NAMALWA (cell line): ENCODE measurements at regions not wholly inside any gene's neighbourhood (a gene's known extent, or its start where the extent isn't known, plus 50 kb on each side); places are given as distances from the start of the nearest gene placed in this dataset.
"Not testable (repeated sequence)": the region's sequence is repeated elsewhere in the genome, so short reads cannot be mapped to it uniquely, and the experiment has no call there.

Experiments
- DNase-seq: peaks from one replicate; pipeline ENCODE4 v3.0.0-alpha.2; 2015; ENCODE audit warnings: low spot score

DNA sequence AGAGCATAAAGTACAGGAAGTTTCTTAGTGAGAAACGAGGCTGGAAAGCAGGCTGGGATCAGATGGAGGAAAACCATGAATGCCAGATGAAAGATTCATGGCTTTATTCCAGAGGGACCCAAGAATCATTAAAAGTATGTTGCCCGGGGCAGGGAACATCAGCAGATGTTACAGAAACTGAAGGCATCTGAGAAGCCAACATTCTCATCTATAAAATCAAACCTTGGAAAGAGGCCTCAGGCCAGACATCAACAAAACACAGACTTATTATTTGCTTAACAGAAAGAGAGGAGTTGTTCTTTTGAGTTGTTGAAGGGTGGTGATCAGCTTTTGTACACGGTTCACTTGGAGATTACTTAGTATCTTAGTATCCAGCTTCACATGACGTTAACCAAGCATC is 543.6 kb downstream of the RFC3 start:
- no peak for DNase-seq

DNA sequence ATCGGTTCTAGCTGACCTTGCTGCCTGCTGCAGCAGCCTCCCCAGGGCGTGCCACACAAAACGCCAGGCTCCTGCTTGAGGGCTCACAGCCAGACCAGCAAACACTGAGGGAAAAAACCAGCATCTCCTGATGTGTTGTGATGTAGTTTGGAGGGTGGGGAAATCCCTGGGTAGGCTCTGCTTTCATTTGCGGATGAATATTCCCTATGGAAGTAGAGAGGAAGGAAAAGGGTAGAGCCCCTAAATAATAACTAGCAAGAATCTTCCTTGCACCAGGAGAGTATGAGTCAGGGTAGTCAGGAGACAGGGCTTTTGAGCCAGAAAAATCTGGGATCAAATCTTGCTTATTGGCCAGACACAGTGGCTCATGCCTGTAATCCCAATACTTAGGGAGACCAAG is 545.3 kb downstream of the RFC3 start:
- no peak for DNase-seq

- DNase-seq: no peak
Observed at GRCh38 chr13:34364633-34365032, 546.7 kb downstream of the RFC3 start.

DNA sequence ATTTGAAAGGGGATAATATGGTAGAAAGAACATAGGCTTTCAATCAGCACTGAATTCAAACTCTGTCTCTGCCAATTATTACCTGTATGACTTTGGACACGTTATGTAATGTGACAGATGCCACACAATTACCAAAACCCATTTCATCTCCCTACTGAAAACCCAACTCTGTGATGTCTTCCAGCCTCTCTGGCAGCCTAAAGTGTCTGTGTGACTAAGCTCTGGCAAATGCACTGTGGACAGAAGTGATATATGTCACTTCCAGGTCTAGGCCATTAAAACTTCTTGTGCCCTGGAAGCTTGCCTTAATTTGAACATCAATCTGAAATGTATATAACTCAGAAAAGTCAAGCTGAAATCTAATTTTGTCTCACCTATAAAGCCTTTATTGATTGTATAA is 552.0 kb downstream of the RFC3 start:
- DNase-seq: no peak

GRCh38 chr13:34371108-34371507 is 553.2 kb downstream of the RFC3 start:
- DNase-seq: no peak

DNA sequence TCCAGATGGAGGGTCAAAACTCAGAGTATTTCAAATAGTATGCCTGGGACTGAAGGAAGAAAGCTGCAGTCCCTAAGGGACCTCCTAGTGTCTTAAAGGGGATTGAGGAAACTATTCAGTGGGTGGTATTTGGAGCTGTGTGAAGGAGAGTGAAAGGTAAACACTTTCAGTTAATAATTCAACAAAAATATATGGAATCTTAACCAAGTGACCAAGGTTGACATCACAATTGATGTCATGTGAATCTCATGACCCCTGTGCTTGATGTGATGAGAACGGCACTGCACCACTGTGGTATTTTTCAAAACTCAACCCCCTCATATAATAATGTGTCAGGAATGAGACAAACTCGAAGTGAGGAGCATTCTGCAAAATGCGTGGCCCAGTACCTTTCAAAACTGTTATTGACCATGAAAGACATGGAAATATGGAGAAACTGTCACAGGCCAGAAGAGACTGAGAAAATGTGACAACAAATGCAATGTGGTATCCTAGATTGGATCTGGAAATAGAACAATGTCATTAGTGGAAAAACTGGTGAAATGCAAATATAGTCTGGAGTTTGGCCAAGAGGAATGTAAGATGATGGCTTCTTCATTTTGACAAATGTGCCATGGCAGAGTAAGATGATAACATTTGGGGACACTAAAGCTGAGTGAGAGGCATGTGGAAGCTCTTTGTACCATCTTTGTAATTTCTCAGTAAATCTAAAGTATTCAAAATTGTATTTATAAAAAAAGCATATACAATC is 553.9 kb downstream of the RFC3 start:
- no peak for DNase-seq

DNA sequence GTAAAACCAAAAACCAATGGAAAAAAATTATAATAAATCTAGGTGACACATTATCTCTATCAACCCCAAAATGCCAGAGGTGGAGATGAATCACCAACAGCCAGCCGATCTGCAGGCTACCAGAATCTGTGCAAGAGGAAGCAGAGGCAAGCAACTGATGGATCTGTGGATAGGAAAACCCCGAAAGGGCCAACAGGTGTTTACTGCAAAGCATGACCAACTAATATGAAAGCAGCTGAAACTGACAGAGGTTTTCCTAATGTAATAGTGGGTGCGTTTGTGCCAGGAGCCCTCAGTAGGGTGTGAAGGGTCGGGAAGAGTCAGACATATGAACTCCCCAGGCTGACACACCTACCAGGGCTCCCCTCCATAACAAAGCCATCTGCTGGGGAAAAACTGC is 554.6 kb downstream of the RFC3 start:
- DNase-seq: no peak

DNA sequence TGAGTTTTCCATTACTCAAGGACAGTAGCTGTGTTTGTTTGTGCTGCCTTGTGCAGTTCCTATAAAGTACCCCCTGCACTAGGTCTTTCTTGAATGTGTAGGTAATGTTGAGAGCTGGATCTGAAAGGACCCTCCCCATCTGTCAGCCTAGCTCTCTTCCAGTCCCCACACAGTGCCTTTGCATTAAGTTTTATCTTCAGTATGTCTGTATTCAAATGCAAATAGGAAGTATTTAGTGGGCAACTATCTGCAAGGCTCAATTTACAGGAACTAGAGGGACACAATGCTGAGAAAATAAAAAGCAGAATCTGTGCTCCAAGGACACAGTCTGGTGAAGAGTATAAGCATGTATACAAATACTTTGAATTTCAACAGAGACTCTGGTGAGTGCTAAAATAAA is 558.5 kb downstream of the RFC3 start:
- DNase-seq: no peak

DNA sequence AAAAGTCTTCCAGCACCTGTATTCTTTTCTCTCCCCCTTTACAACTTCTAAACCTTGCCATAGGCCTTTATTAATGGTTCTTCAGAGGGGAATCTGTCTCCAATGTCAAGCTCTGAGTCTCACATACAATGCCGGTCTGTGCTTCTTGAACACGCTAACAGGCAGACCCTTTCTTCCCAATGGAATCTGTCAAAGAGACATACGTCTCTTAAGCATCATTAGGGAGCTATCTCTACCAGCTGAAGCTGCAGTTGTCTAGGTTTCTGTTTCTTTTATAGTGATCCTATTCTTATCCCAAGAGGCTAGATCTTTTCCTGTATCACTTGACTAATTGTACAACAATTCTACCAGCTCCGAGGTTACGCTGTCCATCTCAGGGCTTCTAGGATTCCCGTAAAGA is 560.8 kb upstream of the NBEA start:
- no peak for DNase-seq

DNA sequence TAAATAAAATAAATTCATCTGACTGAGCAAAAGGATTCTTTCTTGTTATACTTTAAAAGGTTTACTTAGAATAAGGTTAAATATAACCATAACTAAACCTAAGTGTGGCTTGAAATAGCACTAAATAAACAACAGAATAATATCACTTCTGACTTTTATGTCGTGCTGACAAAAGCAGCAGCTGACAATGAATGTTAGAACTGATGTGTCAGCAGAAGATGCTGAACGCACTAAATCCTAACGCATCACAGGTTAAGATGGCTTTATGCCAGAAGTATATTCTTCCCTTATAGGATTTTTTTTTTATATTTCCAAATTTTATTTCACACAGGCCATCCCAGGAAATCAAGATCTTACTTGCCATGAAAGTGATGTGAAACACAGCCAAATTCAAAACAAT is 558.3 kb upstream of the NBEA start:
- no peak for DNase-seq

GRCh38 chr13:34386229-34386628 is 555.8 kb upstream of the NBEA start:
- DNase-seq: not testable (repeated sequence)

- no peak for DNase-seq
Observed at GRCh38 chr13:34391076-34391475, 551.0 kb upstream of the NBEA start.

GRCh38 chr13:34401696-34402095 is 540.4 kb upstream of the NBEA start:
- no peak for DNase-seq

GRCh38 chr13:34405410-34406181 is 536.5 kb upstream of the NBEA start:
- DNase-seq: no peak

DNA sequence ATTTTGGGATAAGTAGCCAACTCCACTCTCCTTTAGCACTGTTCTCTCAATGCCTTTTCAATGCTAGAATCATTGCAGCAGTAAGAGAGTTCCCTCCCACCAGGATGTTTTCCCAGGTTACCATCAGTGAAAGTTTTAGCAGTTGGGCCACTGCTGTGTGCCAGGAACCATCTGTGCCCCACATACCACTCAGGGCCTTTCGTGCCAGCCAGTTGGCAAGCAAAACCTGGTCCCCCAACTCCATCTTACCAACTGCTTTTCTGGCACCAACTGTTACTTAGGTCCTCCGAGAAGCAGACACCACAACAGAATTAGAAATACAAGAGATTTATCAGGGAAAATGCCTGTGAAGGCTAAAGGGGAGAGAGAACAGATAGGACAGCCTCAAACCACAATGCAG is 533.4 kb upstream of the NBEA start:
- DNase-seq: no peak

DNA sequence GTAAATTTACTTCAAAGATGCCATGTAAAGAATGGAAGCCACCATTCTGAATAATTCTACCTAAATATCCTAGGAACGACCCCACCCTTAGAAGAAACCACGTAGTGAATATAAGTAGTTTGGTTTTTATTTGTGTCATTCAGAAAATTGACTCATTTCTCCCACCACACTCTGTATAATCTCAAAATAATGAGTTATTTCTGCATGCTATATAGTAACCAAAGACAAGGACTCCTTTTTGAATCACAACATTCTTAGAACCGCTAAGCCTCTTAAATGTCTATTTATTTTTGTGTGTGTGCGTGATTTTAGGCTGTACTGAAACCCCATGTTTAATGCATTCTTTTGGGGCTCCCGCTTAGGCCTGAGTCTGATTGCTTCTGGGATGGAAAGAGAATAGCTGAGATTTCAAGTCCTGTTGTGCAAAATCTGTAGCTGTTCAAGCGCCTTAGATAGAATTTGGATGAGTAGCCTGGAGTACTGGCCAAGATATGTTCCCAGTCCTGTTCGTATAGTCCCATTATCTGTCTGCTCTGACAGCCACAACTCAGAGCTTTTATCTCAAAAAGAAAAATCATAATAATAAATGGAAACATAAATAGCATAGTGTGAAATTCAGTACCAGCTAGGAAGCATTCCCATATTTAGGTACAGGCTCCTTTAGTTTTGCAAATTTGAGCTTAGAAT is 532.4 kb upstream of the NBEA start:
- DNase-seq: no peak

GRCh38 chr13:34410678-34411077 is 531.4 kb upstream of the NBEA start:
- DNase-seq: no peak

- DNase-seq: no peak
Observed at GRCh38 chr13:34411177-34411576, 530.9 kb upstream of the NBEA start.

- DNase-seq: no peak
Observed at GRCh38 chr13:34411894-34412293, 530.2 kb upstream of the NBEA start.

- DNase-seq: no peak
Observed at GRCh38 chr13:34412295-34412694, 529.8 kb upstream of the NBEA start.

- DNase-seq: no peak
Observed at GRCh38 chr13:34412817-34413375, 529.2 kb upstream of the NBEA start.

DNA sequence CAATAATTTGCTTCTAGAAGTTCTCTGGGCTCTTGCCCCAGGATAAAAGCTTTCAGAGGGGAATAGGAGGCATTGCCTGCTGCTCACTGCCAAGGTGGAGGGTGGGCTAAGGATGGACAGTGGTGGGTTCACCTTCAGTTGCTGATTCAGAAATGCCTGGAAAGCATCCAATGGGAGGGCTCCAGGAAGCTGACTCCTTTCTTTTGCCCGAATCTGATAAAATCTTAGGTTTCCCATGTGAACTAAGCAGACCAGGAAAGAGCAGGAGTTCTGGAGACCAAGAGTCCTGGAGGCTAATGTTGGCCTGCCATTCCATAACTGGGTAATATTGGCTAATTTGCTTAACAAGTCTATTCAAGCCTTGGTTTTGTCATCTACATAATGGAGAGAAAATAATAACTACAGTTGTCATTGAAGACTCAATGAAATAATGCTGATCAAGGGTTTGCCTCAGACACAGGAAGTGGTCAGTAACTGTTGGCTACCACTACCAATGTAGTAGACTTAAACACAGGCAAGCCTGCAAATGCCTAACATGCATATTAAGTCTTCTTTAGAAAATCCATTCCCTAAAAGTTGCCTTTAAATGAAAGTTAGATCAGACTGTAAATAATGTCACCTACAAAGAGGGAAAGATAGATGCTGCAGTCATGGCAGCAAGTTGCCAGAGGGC is 528.4 kb upstream of the NBEA start:
- no peak for DNase-seq
